ENCODE measurements at regions not wholly inside any gene's neighbourhood (a gene's known extent, or its start where the extent isn't known, plus 50 kb on each side); places are given as distances from the start of the nearest gene placed in this dataset.

DNA sequence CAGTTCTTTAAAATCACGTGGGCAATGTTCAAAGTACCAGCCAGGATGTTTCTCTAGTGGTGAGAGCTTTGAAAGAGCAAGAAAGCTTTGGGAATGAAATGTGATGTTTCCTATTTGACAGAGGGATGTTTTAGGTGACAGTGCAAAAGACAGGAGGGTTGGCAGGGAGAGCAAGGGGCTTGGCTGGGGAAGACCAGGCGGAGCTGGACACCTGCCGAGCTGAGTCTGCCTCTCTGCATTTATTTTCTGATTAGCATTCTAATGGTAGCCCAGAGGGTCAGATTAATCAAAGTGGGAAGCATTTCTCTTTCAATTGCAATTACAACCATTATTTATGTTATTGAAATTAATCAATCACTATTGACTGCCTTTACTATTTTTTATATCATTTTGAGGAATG, 145.4 kb upstream of the RAB12 start:
- Histone ChIP-seq H3K79me2 (ENCODE audit: insufficient read depth, low read length) (no peaks in the 10 kb centered on the region), H3K4me3 (replicated peaks in 1 of 2; ENCODE audit: low read depth in 1 of 2, low read length in 2 of 2) (no peak overlapping the region), H2AFZ (ENCODE audit: low read depth, low read length, poor library complexity, severe bottlenecking) (no peak overlapping the region), H3K36me3 (ENCODE audit: control insufficient read depth in 1 of 2, insufficient read depth in 2 of 2, low read length in 2 of 2) (no peaks in the 10 kb centered on the region), H3K4me2 (ENCODE audit: low read length) (no peak overlapping the region), H4K20me1 (ENCODE audit: insufficient read depth) (no peaks in the 10 kb centered on the region), H3K27ac (ENCODE audit: low read depth, low read length) (no peak overlapping the region), H3K9ac (ENCODE audit: low read length) (no peak overlapping the region), H3K4me1 (ENCODE audit: control insufficient read depth in 1 of 2, insufficient read depth in 2 of 2, low read length in 2 of 2) (no peaks in the 10 kb centered on the region), H3K27me3 (ENCODE audit: insufficient read depth, low read length) (no peaks in the 10 kb centered on the region), H3K9me2 (ENCODE audit: insufficient read depth) (no peaks in the 10 kb centered on the region), H3K9me3 (ENCODE audit: control insufficient read depth in 1 of 2, insufficient read depth in 1 of 2, low read depth in 1 of 2, low read length in 2 of 2) (no peaks in the 10 kb centered on the region)
- BruUV-seq (replicated peaks) = no TSS peak
- ChIA-PET CTCF (no interaction called here), POLR2A (no interaction called here), RAD21 (ENCODE audit: low non-redundant PET in 1 of 2, low total read pairs in 2 of 2, uncharacterized antibody in 2 of 2, unreplicated experiment in 2 of 2) (no interaction called here)
- no peak for ATAC-seq
- TF ChIP-seq EZH2 (IDR thresholded peaks at IDR 0.05) = no peak
- no peak for TF ChIP-seq RAD21 (IDR thresholded peaks at IDR 0.05; ENCODE audit: low read depth)
- no peak for TF ChIP-seq ELF1 (IDR thresholded peaks at IDR 0.05; ENCODE audit: borderline replicate concordance, low read depth)
- intact Hi-C loops (cut with micrococcal nuclease) = no loop called here
- DNase-seq (ENCODE audit: low read depth, low spot score) = no peak

DNA sequence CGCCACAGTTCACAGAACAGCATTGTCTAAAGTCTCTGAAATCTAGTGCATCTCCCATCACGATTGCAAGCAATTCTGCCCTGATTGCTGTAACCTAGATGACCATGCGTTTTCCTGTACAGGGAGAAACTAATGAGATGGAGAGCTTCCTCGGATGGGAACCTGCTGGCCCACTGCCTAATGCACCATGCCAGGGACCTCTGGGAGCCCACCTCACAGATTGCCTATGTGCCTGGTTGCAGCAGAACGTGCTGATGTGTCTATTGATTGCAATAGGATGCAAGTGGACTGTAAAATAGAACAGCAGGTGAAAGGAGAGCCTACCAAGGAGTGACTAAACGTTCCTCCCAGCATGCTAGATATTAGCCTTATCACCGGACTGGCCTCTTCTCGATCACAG, 141.0 kb upstream of the RAB12 start:
- ChIA-PET POLR2A (no interaction called here), CTCF (no interaction called here)
- BruUV-seq (replicated peaks) = no TSS peak

More for the DNA sequence above, 141.0 kb upstream of the RAB12 start:
- Histone ChIP-seq H3K27ac (ENCODE audit: low read depth, low read length) (no peak overlapping the region), H3K79me2 (ENCODE audit: insufficient read depth, low read length) (no peaks in the 10 kb centered on the region), H2AFZ (ENCODE audit: low read depth, low read length, poor library complexity, severe bottlenecking) (no peak overlapping the region), H3K36me3 (ENCODE audit: control insufficient read depth in 1 of 2, insufficient read depth in 2 of 2, low read length in 2 of 2) (no peaks in the 10 kb centered on the region), H3K9ac (ENCODE audit: low read length) (no peak overlapping the region), H4K20me1 (ENCODE audit: insufficient read depth) (no peaks in the 10 kb centered on the region), H3K27me3 (ENCODE audit: insufficient read depth, low read length) (peaks cover 15% of the 10 kb centered on the region; the same call in 1 of the 2 replicates), H3K9me3 (ENCODE audit: control insufficient read depth in 1 of 2, insufficient read depth in 1 of 2, low read depth in 1 of 2, low read length in 2 of 2) (no peaks in the 10 kb centered on the region), H3K4me2 (ENCODE audit: low read length) (no peak overlapping the region), H3K4me1 (ENCODE audit: control insufficient read depth in 1 of 2, insufficient read depth in 2 of 2, low read length in 2 of 2) (no peaks in the 10 kb centered on the region), H3K9me2 (ENCODE audit: insufficient read depth) (no peaks in the 10 kb centered on the region), H3K4me3 (replicated peaks in 1 of 2; ENCODE audit: low read depth in 1 of 2, low read length in 2 of 2) (no peak overlapping the region)
- TF ChIP-seq YY1 (IDR thresholded peaks at IDR 0.05; ENCODE audit: extremely low read depth, insufficient replicate concordance, low read depth, low read length) = no peak
- TF ChIP-seq, protein P1, sequence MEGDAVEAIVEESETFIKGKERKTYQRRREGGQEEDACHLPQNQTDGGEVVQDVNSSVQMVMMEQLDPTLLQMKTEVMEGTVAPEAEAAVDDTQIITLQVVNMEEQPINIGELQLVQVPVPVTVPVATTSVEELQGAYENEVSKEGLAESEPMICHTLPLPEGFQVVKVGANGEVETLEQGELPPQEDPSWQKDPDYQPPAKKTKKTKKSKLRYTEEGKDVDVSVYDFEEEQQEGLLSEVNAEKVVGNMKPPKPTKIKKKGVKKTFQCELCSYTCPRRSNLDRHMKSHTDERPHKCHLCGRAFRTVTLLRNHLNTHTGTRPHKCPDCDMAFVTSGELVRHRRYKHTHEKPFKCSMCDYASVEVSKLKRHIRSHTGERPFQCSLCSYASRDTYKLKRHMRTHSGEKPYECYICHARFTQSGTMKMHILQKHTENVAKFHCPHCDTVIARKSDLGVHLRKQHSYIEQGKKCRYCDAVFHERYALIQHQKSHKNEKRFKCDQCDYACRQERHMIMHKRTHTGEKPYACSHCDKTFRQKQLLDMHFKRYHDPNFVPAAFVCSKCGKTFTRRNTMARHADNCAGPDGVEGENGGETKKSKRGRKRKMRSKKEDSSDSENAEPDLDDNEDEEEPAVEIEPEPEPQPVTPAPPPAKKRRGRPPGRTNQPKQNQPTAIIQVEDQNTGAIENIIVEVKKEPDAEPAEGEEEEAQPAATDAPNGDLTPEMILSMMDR (IDR thresholded peaks at IDR 0.05 in 2 of 3, conservative IDR thresholded peaks at IDR 0.05 in 1 of 3; ENCODE audit: borderline replicate concordance in 1 of 3, insufficient read depth in 1 of 3, low read depth in 2 of 3, low read length in 2 of 3) = no peak
- TF ChIP-seq, protein P2, sequence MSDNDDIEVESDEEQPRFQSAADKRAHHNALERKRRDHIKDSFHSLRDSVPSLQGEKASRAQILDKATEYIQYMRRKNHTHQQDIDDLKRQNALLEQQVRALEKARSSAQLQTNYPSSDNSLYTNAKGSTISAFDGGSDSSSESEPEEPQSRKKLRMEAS (IDR thresholded peaks at IDR 0.05) = no peak
- TF ChIP-seq SRF (IDR thresholded peaks at IDR 0.05; ENCODE audit: low read depth) = no peak
- no peak for TF ChIP-seq POLR2AphosphoS5 (IDR thresholded peaks at IDR 0.05; ENCODE audit: low read depth, low read length)
- TF ChIP-seq FOSL1 (IDR thresholded peaks at IDR 0.05; ENCODE audit: low read depth) = no peak
- no peak for TF ChIP-seq SP1 (IDR thresholded peaks at IDR 0.05; ENCODE audit: low read depth)
- TF ChIP-seq, protein P3, sequence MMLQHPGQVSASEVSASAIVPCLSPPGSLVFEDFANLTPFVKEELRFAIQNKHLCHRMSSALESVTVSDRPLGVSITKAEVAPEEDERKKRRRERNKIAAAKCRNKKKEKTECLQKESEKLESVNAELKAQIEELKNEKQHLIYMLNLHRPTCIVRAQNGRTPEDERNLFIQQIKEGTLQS (IDR thresholded peaks at IDR 0.05) = no peak
- no peak for TF ChIP-seq CEBPB (IDR thresholded peaks at IDR 0.05; ENCODE audit: low read depth)
- no peak for TF ChIP-seq CBX3 (IDR thresholded peaks at IDR 0.05; ENCODE audit: low read depth)
- no peak for TF ChIP-seq EZH2phosphoT487 (IDR thresholded peaks at IDR 0.05; ENCODE audit: borderline replicate concordance)
- TF ChIP-seq, protein P4, sequence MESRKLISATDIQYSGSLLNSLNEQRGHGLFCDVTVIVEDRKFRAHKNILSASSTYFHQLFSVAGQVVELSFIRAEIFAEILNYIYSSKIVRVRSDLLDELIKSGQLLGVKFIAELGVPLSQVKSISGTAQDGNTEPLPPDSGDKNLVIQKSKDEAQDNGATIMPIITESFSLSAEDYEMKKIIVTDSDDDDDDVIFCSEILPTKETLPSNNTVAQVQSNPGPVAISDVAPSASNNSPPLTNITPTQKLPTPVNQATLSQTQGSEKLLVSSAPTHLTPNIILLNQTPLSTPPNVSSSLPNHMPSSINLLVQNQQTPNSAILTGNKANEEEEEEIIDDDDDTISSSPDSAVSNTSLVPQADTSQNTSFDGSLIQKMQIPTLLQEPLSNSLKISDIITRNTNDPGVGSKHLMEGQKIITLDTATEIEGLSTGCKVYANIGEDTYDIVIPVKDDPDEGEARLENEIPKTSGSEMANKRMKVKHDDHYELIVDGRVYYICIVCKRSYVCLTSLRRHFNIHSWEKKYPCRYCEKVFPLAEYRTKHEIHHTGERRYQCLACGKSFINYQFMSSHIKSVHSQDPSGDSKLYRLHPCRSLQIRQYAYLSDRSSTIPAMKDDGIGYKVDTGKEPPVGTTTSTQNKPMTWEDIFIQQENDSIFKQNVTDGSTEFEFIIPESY (IDR thresholded peaks at IDR 0.05; ENCODE audit: extremely low read depth, insufficient replicate concordance, low read length) = no peak
- no peak for TF ChIP-seq JUND (IDR thresholded peaks at IDR 0.05)
- DNase-seq (ENCODE audit: low read depth, low spot score) (no peak), ATAC-seq (no peak)
- RAD21 ChIA-PET (ENCODE audit: low non-redundant PET in 1 of 2, low total read pairs in 2 of 2, uncharacterized antibody in 2 of 2, unreplicated experiment in 2 of 2) = no interaction called here
- intact Hi-C loops (cut with micrococcal nuclease) = no loop called here
